A673 (cell line): ENCODE measurements at regions not wholly inside any gene's neighbourhood (a gene's known extent, or its start where the extent isn't known, plus 50 kb on each side); places are given as distances from the start of the nearest gene placed in this dataset.

Experiments used
- BruUV-seq: library from RNA; stranded (reverse); fragments of 400-500 nt; replicated peaks from 2 replicates; lab custom pipeline; 2021; lab: Mats Ljungman, UMichigan
- CTCF ChIA-PET: fragments of 300-600 bp; sonication (Branson Sonifier 250); formaldehyde crosslinking; loops from one replicate; lab custom pipeline; 2022; ENCODE audit warnings: antibody characterized with exemption; lab: Charles Lee
- POLR2A ChIA-PET: fragments of 300-600 bp; sonication (Branson Sonifier 250); formaldehyde crosslinking; loops from one replicate; lab custom pipeline; 2022; ENCODE audit warnings: antibody characterized with exemption; ENCODE audit not compliant: low non-redundant PET; lab: Charles Lee
- DNase-seq: peaks from one replicate; pipeline ENCODE4 v3.0.0-alpha.2; 2015; ENCODE audit warnings: low spot score
- H3K27ac ChIP-seq: fragments of 200-600 bp; sonication (generic); 2 replicates; pipeline ENCODE4 v1.5.1; 2016; ENCODE audit warnings: mixed run types, low read depth, mild to moderate bottlenecking, mixed read lengths, antibody characterized with exemption, low read length; ENCODE audit not compliant: poor library complexity, severe bottlenecking
- H3K27me3 ChIP-seq: fragments of 200-600 bp; sonication (generic); replicated peaks from 2 replicates; pipeline ENCODE4 v1.6.1; 2017; ENCODE audit warnings: mixed run types, low read depth, mild to moderate bottlenecking, mixed read lengths, antibody characterized with exemption, low read length; ENCODE audit not compliant: insufficient read depth, poor library complexity
- H3K36me3 ChIP-seq: fragments of 200-600 bp; sonication (generic); 2 replicates; pipeline ENCODE4 v1.6.1; 2016; ENCODE audit warnings: mixed run types, mild to moderate bottlenecking, mixed read lengths, antibody characterized with exemption, low read length; ENCODE audit not compliant: insufficient read depth, poor library complexity, severe bottlenecking
- H3K4me1 ChIP-seq: fragments of 200-600 bp; sonication (generic); 2 replicates; pipeline ENCODE4 v1.6.1; 2017; ENCODE audit warnings: mixed run types, mild to moderate bottlenecking, mixed read lengths, antibody characterized with exemption, low read length; ENCODE audit not compliant: insufficient read depth, poor library complexity, severe bottlenecking
- H3K4me3 ChIP-seq: fragments of 200-600 bp; sonication (generic); 2 replicates; pipeline ENCODE4 v1.5.1; 2016; ENCODE audit warnings: low read depth, mixed run types, mild to moderate bottlenecking, mixed read lengths, low read length; ENCODE audit not compliant: poor library complexity, severe bottlenecking
- H3K9me3 ChIP-seq: fragments of 200-600 bp; sonication (generic); 2 replicates; pipeline ENCODE4 v1.6.1; 2016; ENCODE audit warnings: mixed run types, low read depth, mild to moderate bottlenecking, mixed read lengths, antibody characterized with exemption, low read length; ENCODE audit not compliant: poor library complexity, severe bottlenecking
- EZH2 ChIP-seq: fragments of 200-600 bp; sonication (generic); IDR thresholded peaks from 2 replicates; pipeline ENCODE4 v1.6.1; 2017; ENCODE audit warnings: borderline replicate concordance, low read depth, mild to moderate bottlenecking, mixed read lengths, antibody characterized with exemption, low read length; ENCODE audit not compliant: poor library complexity, severe bottlenecking
- intact Hi-C: fragments of 100-400 bp; cut with micrococcal nuclease; formaldehyde crosslinking; loops from one replicate; pipeline ENCODE4 v1.10.0; 2022; ENCODE audit not compliant: unreplicated experiment
- TF ChIP-seq, protein P1 (sequence below): fragments of 300-800, 200-600 bp; sonication (generic); conservative IDR thresholded peaks from 2 replicates; pipeline ENCODE4 v1.5.1; 2017; ENCODE audit warnings: low read depth, mild to moderate bottlenecking, antibody characterized with exemption, low read length, moderate library complexity, mixed read lengths

DNA sequence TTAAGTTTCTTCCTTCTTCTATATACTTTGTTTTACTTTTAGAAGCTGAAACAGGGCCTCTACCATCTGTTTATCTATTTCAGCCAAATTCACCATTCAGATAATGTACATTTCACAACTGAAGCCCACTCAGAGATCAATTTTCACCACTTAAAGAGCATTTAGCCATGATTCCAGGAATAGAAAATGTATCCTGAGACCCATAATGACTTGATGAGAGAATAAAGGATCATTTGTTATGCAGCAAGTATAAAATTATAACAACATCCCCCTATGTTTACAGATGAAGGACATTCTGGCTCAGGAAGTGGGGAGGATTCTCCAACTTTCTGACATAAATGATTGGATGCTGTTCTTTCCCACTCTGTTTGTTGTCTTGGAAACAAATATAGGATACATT is 962.1 kb upstream of the EEF2KMT start:
- intact Hi-C loops = no loop called here
- DNase-seq = no peak
- Histone ChIP-seq H3K27ac (no peak overlapping the region), H3K4me3 (no peak overlapping the region), H3K36me3 (no peaks in the 10 kb centered on the region), H3K9me3 (no peaks in the 10 kb centered on the region), H3K27me3 (no peaks in the 10 kb centered on the region), H3K4me1 (no peaks in the 10 kb centered on the region)
- POLR2A ChIA-PET = no interaction called here
- no TSS peak for BruUV-seq
- TF ChIP-seq, protein P1, sequence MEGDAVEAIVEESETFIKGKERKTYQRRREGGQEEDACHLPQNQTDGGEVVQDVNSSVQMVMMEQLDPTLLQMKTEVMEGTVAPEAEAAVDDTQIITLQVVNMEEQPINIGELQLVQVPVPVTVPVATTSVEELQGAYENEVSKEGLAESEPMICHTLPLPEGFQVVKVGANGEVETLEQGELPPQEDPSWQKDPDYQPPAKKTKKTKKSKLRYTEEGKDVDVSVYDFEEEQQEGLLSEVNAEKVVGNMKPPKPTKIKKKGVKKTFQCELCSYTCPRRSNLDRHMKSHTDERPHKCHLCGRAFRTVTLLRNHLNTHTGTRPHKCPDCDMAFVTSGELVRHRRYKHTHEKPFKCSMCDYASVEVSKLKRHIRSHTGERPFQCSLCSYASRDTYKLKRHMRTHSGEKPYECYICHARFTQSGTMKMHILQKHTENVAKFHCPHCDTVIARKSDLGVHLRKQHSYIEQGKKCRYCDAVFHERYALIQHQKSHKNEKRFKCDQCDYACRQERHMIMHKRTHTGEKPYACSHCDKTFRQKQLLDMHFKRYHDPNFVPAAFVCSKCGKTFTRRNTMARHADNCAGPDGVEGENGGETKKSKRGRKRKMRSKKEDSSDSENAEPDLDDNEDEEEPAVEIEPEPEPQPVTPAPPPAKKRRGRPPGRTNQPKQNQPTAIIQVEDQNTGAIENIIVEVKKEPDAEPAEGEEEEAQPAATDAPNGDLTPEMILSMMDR = no peak
- CTCF ChIA-PET = no interaction called here

DNA sequence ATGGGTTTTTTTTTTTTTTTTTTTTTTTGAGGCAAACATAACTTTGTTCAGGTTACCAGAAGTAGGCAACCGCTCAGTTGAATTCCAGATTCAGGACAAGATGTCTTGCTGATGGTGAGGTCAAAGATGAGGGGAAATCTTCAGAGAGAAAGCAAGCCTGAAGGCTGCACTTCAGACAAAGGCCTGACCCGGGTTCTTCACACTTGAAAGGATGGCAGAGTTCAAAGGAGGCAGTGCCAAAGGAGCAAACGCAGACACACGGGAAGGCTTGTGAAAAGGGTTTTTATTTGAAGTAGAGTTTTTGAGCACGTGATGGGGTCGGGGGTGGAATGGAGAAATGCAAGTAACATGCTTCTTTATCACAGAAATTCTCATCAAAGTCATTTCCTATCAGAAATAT is 960.2 kb upstream of the EEF2KMT start:
- CTCF ChIA-PET = no interaction called here
- no TSS peak for BruUV-seq

GRCh38 chr16:6048017-6048416 is 950.4 kb upstream of the EEF2KMT start:
- Histone ChIP-seq H3K27me3 (no peaks in the 10 kb centered on the region), H3K27ac (no peak overlapping the region), H3K9me3 (no peaks in the 10 kb centered on the region), H3K4me3 (no peak overlapping the region), H3K36me3 (no peaks in the 10 kb centered on the region), H3K4me1 (no peaks in the 10 kb centered on the region)
- TF ChIP-seq, protein P1 = no peak
- TF ChIP-seq EZH2 = no peak
- no peak for DNase-seq
- no TSS peak for BruUV-seq
- intact Hi-C loops = no loop called here
- ChIA-PET CTCF (no interaction called here), POLR2A (no interaction called here)

More for the DNA sequence above, 960.2 kb upstream of the EEF2KMT start:
- TF ChIP-seq EZH2 = no peak
- TF ChIP-seq, protein P1 = no peak
- no peaks in the 10 kb centered on the region for H3K27me3 ChIP-seq
- POLR2A ChIA-PET = no interaction called here
- H3K9me3 ChIP-seq = no peaks in the 10 kb centered on the region
- no peaks in the 10 kb centered on the region for H3K4me1 ChIP-seq
- H3K4me3 ChIP-seq = no peak overlapping the region
- H3K36me3 ChIP-seq = no peaks in the 10 kb centered on the region
- no peak for DNase-seq
- H3K27ac ChIP-seq = no peak overlapping the region
- intact Hi-C loops = no loop called here
